Naive thymus-derived CD8-positive, alpha-beta T cell (primary cell): ENCODE measurements at regions not wholly inside any gene's neighbourhood (a gene's known extent, or its start where the extent isn't known, plus 50 kb on each side); places are given as distances from the start of the nearest gene placed in this dataset.
A peak's percentile ranks its signal among the peaks of the same experiment; 100 is the strongest.
"Not testable (repeated sequence)": the region's sequence is repeated elsewhere in the genome, so short reads cannot be mapped to it uniquely, and the experiment has no call there.

Experiments
- ATAC-seq, 2 donors: fragments of 150-1000 bp; cut with Tn5 transposase in 1 of 2; sonication (Bioruptor Pico), chemical (Tn5 transposase) in 1 of 2; 1 replicate in 1 of 2; 2 replicates in 1 of 2; pipeline ENCODE4 v1.10.0; 2021; ENCODE audit warnings: mild to moderate bottlenecking in 2 of 2, moderate library complexity in 2 of 2
- POLR2A ChIA-PET: fragments of 350-600 bp; sonication (Branson Sonifier 250); formaldehyde crosslinking; loops from one replicate; lab custom pipeline; 2021; ENCODE audit warnings: antibody characterized with exemption; lab: Charles Lee
- DNase-seq, 10 donors: peaks; one replicate each; pipeline versions ENCODE4 v3.0.0 to v3.0.0-alpha.2; 2020 to 2022
- H3K27ac Mint-ChIP-seq, 10 donors: one replicate each; pipeline ENCODE4 v1.8.0; 2020 to 2022; ENCODE audit warnings: mild to moderate bottlenecking in 10 of 10, mixed read lengths in 10 of 10, moderate library complexity in 4 of 10, inconsistent platforms in 1 of 10
- H3K27me3 Mint-ChIP-seq, 5 donors: one replicate each; pipeline ENCODE4 v1.8.0; 2021 to 2022; ENCODE audit warnings: mixed read lengths in 5 of 5
- H3K36me3 Mint-ChIP-seq, 3 donors: one replicate each; pipeline ENCODE4 v1.8.0; 2020 to 2022; ENCODE audit warnings: mixed read lengths in 3 of 3, mild to moderate bottlenecking in 2 of 3, inconsistent platforms in 1 of 3
- H3K4me1 Mint-ChIP-seq, 4 donors: one replicate each; pipeline ENCODE4 v1.8.0; 2021 to 2022; ENCODE audit warnings: mixed read lengths in 4 of 4
- H3K4me3 Mint-ChIP-seq, 10 donors: one replicate each; pipeline ENCODE4 v1.8.0; 2020 to 2022; ENCODE audit warnings: mild to moderate bottlenecking in 10 of 10, mixed read lengths in 10 of 10, moderate library complexity in 6 of 10, inconsistent platforms in 1 of 10
- H3K9me3 Mint-ChIP-seq, 9 donors: one replicate each; pipeline ENCODE4 v1.8.0; 2020 to 2022; ENCODE audit warnings: mixed read lengths in 9 of 9, mild to moderate bottlenecking in 3 of 9, inconsistent platforms in 1 of 9, moderate library complexity in 1 of 9

DNA sequence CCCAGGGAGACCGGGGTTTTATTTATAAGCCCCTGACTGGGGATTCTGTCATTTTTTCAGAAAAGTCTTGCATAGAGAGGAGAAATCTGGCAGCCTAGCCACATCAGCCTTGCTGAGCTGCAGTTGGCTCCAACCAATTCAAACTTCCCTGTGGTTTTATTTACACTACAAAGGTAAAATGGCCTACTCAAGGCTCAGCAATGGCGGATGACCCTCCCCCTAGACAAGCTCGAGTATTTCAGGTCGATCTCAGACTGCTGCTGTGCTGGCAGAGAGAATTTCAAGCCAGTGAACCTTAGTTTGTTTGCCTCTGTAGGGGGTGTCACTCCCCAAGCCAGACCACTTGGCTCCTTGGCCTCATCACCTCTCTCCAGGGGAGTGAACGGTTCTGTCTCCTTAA is 52.9 kb downstream of the CDY2A start:
- POLR2A ChIA-PET, H3K27ac Mint-ChIP-seq, H3K9me3 Mint-ChIP-seq: not testable (repeated sequence)

DNA sequence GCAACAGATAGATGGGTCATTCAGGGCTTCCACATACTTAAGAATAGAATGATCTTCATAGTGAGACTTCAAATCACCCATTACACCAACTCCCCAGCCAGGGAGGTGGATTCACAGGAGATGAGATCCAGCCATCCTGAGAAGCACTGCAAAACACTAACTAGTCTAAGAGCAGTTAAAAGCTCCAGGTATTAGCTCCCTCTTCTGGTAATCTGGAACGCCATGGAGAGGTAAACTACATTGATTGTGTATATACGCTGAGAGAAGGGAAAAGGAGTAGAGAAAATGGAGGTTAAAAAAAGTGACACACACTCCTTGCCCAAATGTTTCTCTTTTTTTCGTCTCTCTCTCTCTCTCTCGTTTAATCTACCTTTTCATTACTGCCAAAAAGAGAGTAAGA is 60.3 kb downstream of the CDY2A start:
- H3K4me1 Mint-ChIP-seq, DNase-seq, H3K36me3 Mint-ChIP-seq, POLR2A ChIA-PET, H3K9me3 Mint-ChIP-seq, H3K27ac Mint-ChIP-seq, H3K4me3 Mint-ChIP-seq, H3K27me3 Mint-ChIP-seq, ATAC-seq: not testable (repeated sequence)

More for the DNA sequence above, 52.9 kb downstream of the CDY2A start:
- not testable (repeated sequence) for H3K27me3 Mint-ChIP-seq, H3K36me3 Mint-ChIP-seq, H3K4me3 Mint-ChIP-seq, ATAC-seq, DNase-seq, H3K4me1 Mint-ChIP-seq

- DNase-seq, H3K9me3 Mint-ChIP-seq, H3K4me1 Mint-ChIP-seq, ATAC-seq, H3K4me3 Mint-ChIP-seq, H3K36me3 Mint-ChIP-seq, H3K27me3 Mint-ChIP-seq, POLR2A ChIA-PET, H3K27ac Mint-ChIP-seq: not testable (repeated sequence)
Observed at GRCh38 chrY:18086361-18086977, 60.9 kb downstream of the CDY2A start.

- POLR2A ChIA-PET, H3K27ac Mint-ChIP-seq, H3K4me3 Mint-ChIP-seq, H3K36me3 Mint-ChIP-seq, DNase-seq, ATAC-seq, H3K27me3 Mint-ChIP-seq, H3K9me3 Mint-ChIP-seq, H3K4me1 Mint-ChIP-seq: not testable (repeated sequence)
Observed at GRCh38 chrY:18087943-18088655, 62.5 kb downstream of the CDY2A start.

GRCh38 chrY:18092952-18093351 is 67.4 kb downstream of the CDY2A start:
- H3K27me3 Mint-ChIP-seq, H3K9me3 Mint-ChIP-seq, H3K4me3 Mint-ChIP-seq, POLR2A ChIA-PET, H3K27ac Mint-ChIP-seq, ATAC-seq, H3K36me3 Mint-ChIP-seq, H3K4me1 Mint-ChIP-seq, DNase-seq: not testable (repeated sequence)

DNA sequence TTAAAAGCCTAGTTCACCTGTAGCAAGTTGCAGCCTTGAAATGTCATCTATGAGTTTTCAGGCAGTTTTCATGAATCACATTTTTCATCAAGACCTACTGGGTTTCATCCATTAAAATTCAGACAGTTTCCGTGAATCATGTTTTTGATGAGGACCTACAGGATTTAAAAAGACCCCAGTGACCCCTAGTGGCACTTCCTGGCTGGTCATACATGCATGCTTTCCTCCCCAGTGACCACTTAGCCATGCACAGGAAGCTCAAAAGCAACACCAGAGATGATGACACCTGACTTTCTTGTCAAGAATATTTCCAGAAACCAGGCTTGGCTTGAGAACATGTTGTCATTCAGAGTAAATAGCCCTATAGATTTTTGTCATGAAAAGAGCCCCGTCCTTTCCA is 80.1 kb downstream of the CDY2A start:
- H3K9me3 Mint-ChIP-seq, POLR2A ChIA-PET, DNase-seq, H3K4me1 Mint-ChIP-seq, H3K27me3 Mint-ChIP-seq, H3K36me3 Mint-ChIP-seq, H3K27ac Mint-ChIP-seq, H3K4me3 Mint-ChIP-seq, ATAC-seq: not testable (repeated sequence)

- H3K4me3 Mint-ChIP-seq, H3K36me3 Mint-ChIP-seq, DNase-seq, ATAC-seq, H3K27me3 Mint-ChIP-seq, H3K4me1 Mint-ChIP-seq, POLR2A ChIA-PET, H3K9me3 Mint-ChIP-seq, H3K27ac Mint-ChIP-seq: not testable (repeated sequence)
Observed at GRCh38 chrY:18118388-18118787, 92.8 kb downstream of the CDY2A start.

GRCh38 chrY:18137718-18138117 is 112.1 kb downstream of the CDY2A start:
- H3K4me3 Mint-ChIP-seq, H3K27me3 Mint-ChIP-seq, H3K9me3 Mint-ChIP-seq, ATAC-seq, H3K4me1 Mint-ChIP-seq, DNase-seq, H3K27ac Mint-ChIP-seq, POLR2A ChIA-PET, H3K36me3 Mint-ChIP-seq: not testable (repeated sequence)

DNA sequence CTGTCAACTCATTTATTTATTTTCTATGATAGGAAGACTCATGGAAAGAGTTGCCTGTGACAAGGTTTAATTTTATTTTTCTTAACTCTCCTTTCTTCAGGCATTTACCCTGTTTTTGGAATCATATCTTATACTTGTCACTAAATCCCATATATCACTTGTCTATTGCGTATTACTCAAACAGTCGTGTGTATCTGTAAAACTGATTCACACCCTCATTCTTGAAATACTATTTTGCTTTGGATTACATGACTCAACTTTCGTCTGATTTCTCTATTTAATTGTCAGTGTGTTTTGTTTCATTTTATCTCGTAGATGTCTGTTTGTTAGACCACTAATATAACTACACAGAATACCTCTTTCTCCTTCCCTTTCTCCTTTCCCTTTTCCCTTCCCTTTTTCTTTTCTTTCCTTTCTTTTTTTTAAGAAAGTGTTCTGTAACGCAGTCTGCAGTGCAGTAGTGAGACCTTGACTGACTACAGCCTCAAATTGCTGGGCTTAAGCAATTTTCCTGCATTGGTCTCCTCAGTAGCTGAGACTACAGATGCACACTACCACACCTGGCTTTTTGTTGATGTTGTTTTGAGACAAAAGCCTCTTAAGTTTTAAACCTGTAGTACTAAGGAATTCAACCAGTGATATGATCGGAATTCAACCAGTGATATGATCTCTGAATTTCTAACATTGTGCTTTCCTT is 113.9 kb downstream of the CDY2A start:
- ATAC-seq, DNase-seq, H3K27me3 Mint-ChIP-seq, POLR2A ChIA-PET, H3K27ac Mint-ChIP-seq, H3K4me1 Mint-ChIP-seq, H3K36me3 Mint-ChIP-seq, H3K4me3 Mint-ChIP-seq, H3K9me3 Mint-ChIP-seq: not testable (repeated sequence)

GRCh38 chrY:18146417-18146816 is 120.8 kb downstream of the CDY2A start:
- H3K4me1 Mint-ChIP-seq, H3K4me3 Mint-ChIP-seq, H3K36me3 Mint-ChIP-seq, DNase-seq, ATAC-seq, H3K9me3 Mint-ChIP-seq, H3K27me3 Mint-ChIP-seq, H3K27ac Mint-ChIP-seq, POLR2A ChIA-PET: not testable (repeated sequence)

DNA sequence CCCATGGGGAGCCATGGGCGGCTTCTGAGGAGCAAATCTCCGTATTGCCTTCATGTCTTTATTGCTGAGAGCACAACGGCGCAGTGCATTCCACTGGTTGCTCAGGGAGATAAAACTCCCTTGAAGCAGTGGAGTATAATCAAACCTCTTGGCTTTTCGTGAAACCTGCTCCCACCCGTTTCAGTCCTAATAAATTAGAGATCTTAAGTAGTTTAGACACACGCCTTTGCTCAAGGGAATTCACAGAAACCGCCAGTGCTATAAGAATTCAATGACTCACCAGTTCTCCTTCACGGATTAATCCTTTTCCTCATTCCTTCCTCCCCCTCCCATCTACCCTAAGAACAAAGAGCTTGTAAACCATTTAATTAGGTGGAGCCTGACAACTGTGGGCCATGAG is 127.0 kb downstream of the CDY2A start:
- H3K9me3 Mint-ChIP-seq, H3K27ac Mint-ChIP-seq, H3K27me3 Mint-ChIP-seq, DNase-seq, POLR2A ChIA-PET, H3K36me3 Mint-ChIP-seq, ATAC-seq, H3K4me1 Mint-ChIP-seq, H3K4me3 Mint-ChIP-seq: not testable (repeated sequence)

GRCh38 chrY:18165738-18166137 is 140.2 kb downstream of the CDY2A start:
- H3K36me3 Mint-ChIP-seq, H3K4me3 Mint-ChIP-seq, H3K9me3 Mint-ChIP-seq, H3K4me1 Mint-ChIP-seq, H3K27ac Mint-ChIP-seq, POLR2A ChIA-PET, ATAC-seq, DNase-seq, H3K27me3 Mint-ChIP-seq: not testable (repeated sequence)

- H3K4me3 Mint-ChIP-seq, H3K36me3 Mint-ChIP-seq, H3K27ac Mint-ChIP-seq, H3K27me3 Mint-ChIP-seq, POLR2A ChIA-PET, H3K9me3 Mint-ChIP-seq, H3K4me1 Mint-ChIP-seq, DNase-seq: not testable (repeated sequence)
- peak in 1 of 2 donors; percentile 32 for ATAC-seq
Observed at GRCh38 chrY:18176118-18176517, 150.5 kb downstream of the CDY2A start.
